Ovary (tissue), 7 donors: ENCODE measurements at regions not wholly inside any gene's neighbourhood (a gene's known extent, or its start where the extent isn't known, plus 50 kb on each side); places are given as distances from the start of the nearest gene placed in this dataset.

ENCODE experiments used
- DNase-seq, 5 donors: peaks; one replicate each; pipeline ENCODE4 v3.0.0-alpha.2; 2019 to 2020
- H3K27ac ChIP-seq, 2 donors: fragments of 200-600 bp; one replicate each; pipeline versions ENCODE4 v1.5.1 to v1.8.0; 2019 to 2022
- H3K27me3 ChIP-seq: fragments of 200-600 bp; one replicate; pipeline ENCODE4 v1.8.0; 2022
- H3K36me3 ChIP-seq: fragments of 200-600 bp; sonication (generic); one replicate; pipeline ENCODE4 v1.5.1; 2019
- H3K4me1 ChIP-seq: one replicate; pipeline ENCODE4 v1.8.1; 2013; ENCODE audit warnings: mild to moderate bottlenecking, moderate library complexity; ENCODE audit not compliant: insufficient read depth
- H3K4me3 ChIP-seq: fragments of 200-600 bp; sonication (generic); one replicate; pipeline ENCODE4 v1.5.1; 2017
- H3K9me3 ChIP-seq, 2 donors: fragments of 200-600 bp in 1 of 2; sonication (generic) in 1 of 2; one replicate each; pipeline versions ENCODE4 v1.5.1 to v1.8.1; 2013 to 2019; ENCODE audit warnings: mild to moderate bottlenecking in 1 of 2, moderate library complexity in 1 of 2
- CTCF ChIP-seq, 3 donors: fragments of 450-650 bp in 2 of 3; fragments of 200-600 bp in 1 of 3; IDR thresholded peaks; one replicate each; pipeline versions ENCODE4 v1.5.1 to v1.8.0; 2016 to 2022; ENCODE audit warnings: antibody characterized with exemption in 3 of 3, mild to moderate bottlenecking in 1 of 3
- EP300 ChIP-seq: sonication (generic); formaldehyde crosslinking; IDR thresholded peaks from one replicate; pipeline ENCODE4 v1.6.1; 2017; ENCODE audit warnings: antibody characterized with exemption
- POLR2A ChIP-seq: fragments of 450-650 bp; IDR thresholded peaks from one replicate; pipeline ENCODE4 v1.6.1; 2017; ENCODE audit warnings: antibody characterized with exemption, mild to moderate bottlenecking, moderate library complexity
- WGBS, 3 donors: extraction: QIAGEN DNeasy Blood & Tissue Kit in 1 of 3; methylation state at CpG; one replicate each; pipeline versions ENCODE4 v1.1.5 to v1.1.7; 2013 to 2017; 5-methylcytosine and 5-hydroxymethylcytosine counted together
- intact Hi-C, 4 donors: fragments of 100-400 bp; cut with DNase I; formaldehyde crosslinking; loops; one replicate each; pipeline versions ENCODE4 v1.11.0 to v1.15.1; 2022 to 2023
- donor health status: DM: no; HTN: no; CAD: no; lungs with moderate emphysema.
- donor health status: DM: no; HTN: no; CAD: no.
- donor health status: Bipolar disorder and iron deficiency.
- donor health status: DM: no; HTN: no; CAD: no.
- donor health status: DM: yes; HTN: yes; CAD: no.

GRCh38 chr9:19732441-19732951 is 56.3 kb downstream of the SLC24A2 start:
- Histone ChIP-seq H3K4me3 (no peak overlapping the region), H3K27me3 (no peaks in the 10 kb centered on the region), H3K27ac (no peak overlapping the region), H3K9me3 (no peaks in the 10 kb centered on the region), H3K4me1 (no peaks in the 10 kb centered on the region), H3K36me3 (no peaks in the 10 kb centered on the region)
- TF ChIP-seq CTCF (IDR thresholded peaks at IDR 0.05) (no peak), POLR2A (no peak), EP300 (no peak)
- WGBS, 3 donors: 52 to 57% (median 52%) methylated on average over 5 of the region's 5 CpGs
- DNase-seq: no peak
- intact Hi-C loops: no loop called here

GRCh38 chr9:19728101-19728500 is 60.7 kb downstream of the SLC24A2 start:
- H3K27ac ChIP-seq: no peak overlapping the region
- TF ChIP-seq CTCF (IDR thresholded peaks at IDR 0.05): no peak
- TF ChIP-seq EP300: no peak
- TF ChIP-seq POLR2A: no peak
- H3K27me3 ChIP-seq: no peaks in the 10 kb centered on the region
- H3K9me3 ChIP-seq: no peaks in the 10 kb centered on the region
- H3K36me3 ChIP-seq: no peaks in the 10 kb centered on the region
- no peak overlapping the region for H3K4me3 ChIP-seq
- WGBS, 3 donors: 72 to 78% (median 77%) methylated on average over 5 of the region's 5 CpGs
- intact Hi-C loops: no loop called here
- no peaks in the 10 kb centered on the region for H3K4me1 ChIP-seq
- no peak for DNase-seq

GRCh38 chr9:19725970-19726369 is 62.9 kb downstream of the SLC24A2 start:
- H3K27ac ChIP-seq: no peak overlapping the region

GRCh38 chr9:19720377-19720776 is 68.5 kb downstream of the SLC24A2 start:
- H3K27ac ChIP-seq: no peak overlapping the region
- DNase-seq: no peak
- H3K36me3 ChIP-seq: no peaks in the 10 kb centered on the region
- WGBS, 3 donors: 9 to 15% (median 14%) methylated on average over 3 of the region's 3 CpGs
- no peak for TF ChIP-seq EP300
- no peak for TF ChIP-seq POLR2A
- no peak for TF ChIP-seq CTCF (IDR thresholded peaks at IDR 0.05)
- H3K4me3 ChIP-seq: no peak overlapping the region
- peaks cover 0 to 3% of the 10 kb centered on the region in 2 donors for H3K9me3 ChIP-seq
- intact Hi-C loops: no loop called here
- H3K4me1 ChIP-seq: no peaks in the 10 kb centered on the region
- no peaks in the 10 kb centered on the region for H3K27me3 ChIP-seq

More at GRCh38 chr9:19725970-19726369, 62.9 kb downstream of the SLC24A2 start:
- Histone ChIP-seq H3K36me3 (no peaks in the 10 kb centered on the region), H3K4me1 (no peaks in the 10 kb centered on the region), H3K9me3 (peaks cover 0 to 3% of the 10 kb centered on the region in 2 donors), H3K27me3 (no peaks in the 10 kb centered on the region), H3K4me3 (no peak overlapping the region)
- TF ChIP-seq CTCF (IDR thresholded peaks at IDR 0.05) (no peak), EP300 (no peak), POLR2A (no peak)
- 80 to 86% (median 81%) methylated on average over 5 of the region's 5 CpGs for WGBS, 3 donors
- intact Hi-C loops: no loop called here
- no peak for DNase-seq
